Kidney capillary endothelial cell (primary cell): ENCODE measurements at regions not wholly inside any gene's neighbourhood (a gene's known extent, or its start where the extent isn't known, plus 50 kb on each side); places are given as distances from the start of the nearest gene placed in this dataset.
"Not testable (repeated sequence)": the region's sequence is repeated elsewhere in the genome, so short reads cannot be mapped to it uniquely, and the experiment has no call there.

Experiments
- DNase-seq: peaks from one replicate; pipeline ENCODE4 v3.0.0-alpha.2; 2018; ENCODE audit warnings: low spot score

GRCh38 chr21:22164912-22165311 is 1166.7 kb downstream of the NCAM2 start:
- DNase-seq, result no peak

DNA sequence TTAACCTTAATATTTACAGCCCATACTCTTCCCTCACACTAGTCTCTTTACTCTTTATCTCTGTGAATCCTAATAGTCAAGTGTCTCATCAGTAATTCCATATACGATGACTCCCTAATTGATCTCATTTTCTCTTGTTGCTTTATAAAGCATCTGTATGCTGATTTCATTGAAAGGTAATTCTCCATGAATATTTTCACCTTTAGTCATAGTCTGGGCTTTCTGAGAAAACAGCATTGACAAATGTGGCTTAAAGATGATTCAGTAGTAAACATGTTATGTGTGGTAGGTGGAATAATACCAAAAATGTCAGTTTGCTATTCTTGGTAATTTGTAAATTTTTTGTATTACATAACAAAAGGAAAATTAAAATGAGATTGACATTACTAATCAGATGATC is 1176.5 kb downstream of the NCAM2 start:
- DNase-seq, result no peak

DNA sequence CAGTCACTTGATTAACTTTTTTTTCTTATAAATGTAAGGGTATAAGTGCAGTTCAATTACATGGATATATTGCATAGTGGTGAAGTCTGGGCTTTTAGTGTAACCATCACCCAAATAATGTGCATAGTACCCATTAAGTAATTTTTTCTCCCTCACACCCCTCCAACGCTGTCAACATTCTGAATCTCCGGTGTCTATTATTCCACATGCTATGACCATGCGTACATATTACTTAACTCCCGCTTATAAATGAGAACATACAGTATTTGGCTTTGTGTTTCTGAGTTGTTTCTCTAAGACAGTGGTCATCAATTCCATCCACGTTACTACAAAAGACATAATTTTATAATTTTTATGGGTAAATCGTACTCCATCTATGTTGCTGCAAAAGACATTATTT is 1191.1 kb downstream of the NCAM2 start:
- no peak for DNase-seq

GRCh38 chr21:22191581-22191980 is 1193.4 kb downstream of the NCAM2 start:
- DNase-seq, result no peak

- no peak for DNase-seq
Measured at GRCh38 chr21:22192766-22193165, 1194.6 kb downstream of the NCAM2 start.

GRCh38 chr21:22194986-22195385 is 1196.8 kb downstream of the NCAM2 start:
- not testable (repeated sequence) for DNase-seq

- no peak for DNase-seq
Measured at GRCh38 chr21:22200378-22201092, 1202.3 kb downstream of the NCAM2 start.

DNA sequence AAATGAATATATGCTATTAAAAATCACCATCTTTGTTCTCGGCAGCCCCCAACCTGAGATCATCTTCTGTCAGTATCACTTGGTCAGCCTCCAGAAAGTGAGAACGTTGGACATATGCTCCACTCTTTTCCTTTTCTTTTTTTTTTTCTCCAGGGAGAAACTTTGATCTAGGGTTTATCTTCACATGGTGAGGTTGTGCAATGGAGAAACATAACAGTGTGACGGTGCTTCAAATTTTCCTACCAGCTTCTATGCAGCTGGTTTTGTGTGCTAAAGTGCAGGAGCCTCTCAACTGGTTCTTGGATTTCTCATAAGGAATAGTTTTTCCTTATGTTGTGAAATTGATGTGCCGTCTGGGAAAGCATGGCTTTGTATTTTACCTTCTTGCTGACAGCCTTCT is 1202.9 kb downstream of the NCAM2 start:
- DNase-seq, result no peak

GRCh38 chr21:22201669-22202068 is 1203.5 kb downstream of the NCAM2 start:
- no peak for DNase-seq

- DNase-seq, result no peak
Measured at GRCh38 chr21:22209304-22209700, 1211.1 kb downstream of the NCAM2 start.

- DNase-seq, result no peak
Measured at GRCh38 chr21:22211943-22212342, 1213.7 kb downstream of the NCAM2 start.

DNA sequence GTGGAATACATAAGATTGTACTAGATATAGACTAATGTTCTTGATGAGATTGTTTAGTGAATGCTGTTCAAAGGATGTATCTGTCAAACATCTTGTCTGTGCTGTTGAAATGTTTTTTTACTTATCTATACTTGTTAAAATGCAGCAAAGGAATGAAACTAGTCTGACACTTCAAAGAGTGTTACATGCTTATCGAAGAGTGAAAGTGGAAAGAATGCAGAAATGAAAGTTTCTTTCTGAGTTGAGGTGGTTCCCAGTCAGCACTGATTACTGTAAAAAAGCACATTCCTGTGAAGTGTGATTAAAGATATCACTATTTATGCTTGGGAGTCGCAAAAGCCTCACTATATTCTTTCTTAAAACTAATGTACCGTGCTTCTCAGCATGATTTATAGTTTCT is 1225.2 kb downstream of the NCAM2 start:
- DNase-seq, result no peak

DNA sequence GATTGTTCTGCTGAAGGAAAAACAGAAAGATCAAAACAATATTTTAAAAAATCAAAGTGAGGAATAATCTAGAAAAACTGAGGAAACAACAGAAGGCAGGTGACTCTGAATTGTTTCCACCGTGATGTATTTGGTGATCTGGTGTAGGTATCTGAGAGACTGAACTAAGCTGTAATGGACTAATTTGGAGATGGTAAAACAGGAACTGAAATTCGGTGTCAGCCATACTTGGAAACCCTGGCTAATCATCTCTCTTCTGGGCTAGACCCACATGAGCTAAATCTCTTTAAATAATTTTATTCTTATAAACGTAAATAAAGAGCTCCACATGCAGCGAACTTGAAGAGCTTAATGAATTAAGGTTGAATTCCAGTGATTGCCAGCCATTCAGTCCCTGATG is 1226.1 kb downstream of the NCAM2 start:
- DNase-seq, result no peak

- no peak for DNase-seq
Measured at GRCh38 chr21:22225299-22225698, 1227.1 kb downstream of the NCAM2 start.

DNA sequence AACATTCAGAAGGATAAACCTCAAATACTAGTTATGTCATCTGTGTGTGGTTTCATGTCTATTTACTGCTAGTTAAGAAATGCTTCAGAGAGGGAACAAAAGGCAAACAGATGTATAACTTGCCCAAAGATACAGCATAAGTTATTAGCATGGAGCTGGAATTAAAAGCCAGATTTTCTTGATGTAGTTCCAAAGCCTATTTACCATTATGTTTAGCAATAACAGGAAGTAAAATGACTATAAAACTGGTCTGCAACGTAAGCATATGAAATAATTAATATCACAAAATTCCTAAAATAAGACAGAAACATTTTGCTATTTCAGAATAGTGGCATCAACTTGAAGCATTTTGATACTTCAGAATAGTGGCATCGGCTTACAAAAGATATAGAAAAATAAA is 1232.8 kb downstream of the NCAM2 start:
- no peak for DNase-seq

- no peak for DNase-seq
Measured at GRCh38 chr21:22235866-22236590, 1237.8 kb downstream of the NCAM2 start.

- no peak for DNase-seq
Measured at GRCh38 chr21:22244516-22244915, 1246.3 kb downstream of the NCAM2 start.

DNA sequence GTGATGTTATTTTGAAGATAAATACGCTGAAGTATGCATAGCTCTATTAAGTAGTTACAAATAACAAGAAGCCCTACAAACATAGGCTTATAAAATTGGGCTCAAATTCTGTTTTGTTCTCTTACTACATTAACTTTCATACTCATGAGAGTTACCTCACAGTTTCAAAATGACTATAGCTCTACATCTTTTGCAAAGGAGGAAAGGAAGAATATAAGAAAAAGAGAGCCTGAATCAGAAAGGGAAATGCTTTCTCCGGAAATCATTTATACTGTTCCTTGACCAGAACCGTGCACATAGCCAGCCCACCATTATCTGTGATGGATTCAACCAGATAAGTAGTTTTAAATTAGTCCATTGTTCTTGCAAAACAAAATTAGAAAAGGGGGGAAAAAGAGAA is 1252.1 kb downstream of the NCAM2 start:
- no peak for DNase-seq

DNA sequence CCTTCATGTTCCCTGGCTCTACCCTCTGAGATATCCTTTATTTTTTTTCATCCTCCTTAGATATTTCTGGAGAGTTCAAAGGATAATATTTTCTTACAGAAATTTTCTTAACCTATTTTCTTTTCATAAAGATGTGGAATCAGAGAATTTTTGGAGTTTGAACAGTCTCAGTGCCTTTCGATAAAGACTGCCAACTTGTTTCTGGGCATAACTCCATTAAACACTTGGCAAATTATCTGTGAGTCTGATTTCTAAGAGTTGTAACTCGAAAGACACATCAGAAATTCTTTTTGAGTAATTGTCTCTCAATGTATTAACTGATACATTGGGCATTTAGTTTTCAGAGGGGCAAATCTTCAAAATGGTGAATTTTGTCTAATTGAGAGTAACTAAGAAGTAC is 1255.6 kb downstream of the NCAM2 start:
- DNase-seq, result no peak

- no peak for DNase-seq
Measured at GRCh38 chr21:22258821-22259220, 1260.6 kb downstream of the NCAM2 start.

DNA sequence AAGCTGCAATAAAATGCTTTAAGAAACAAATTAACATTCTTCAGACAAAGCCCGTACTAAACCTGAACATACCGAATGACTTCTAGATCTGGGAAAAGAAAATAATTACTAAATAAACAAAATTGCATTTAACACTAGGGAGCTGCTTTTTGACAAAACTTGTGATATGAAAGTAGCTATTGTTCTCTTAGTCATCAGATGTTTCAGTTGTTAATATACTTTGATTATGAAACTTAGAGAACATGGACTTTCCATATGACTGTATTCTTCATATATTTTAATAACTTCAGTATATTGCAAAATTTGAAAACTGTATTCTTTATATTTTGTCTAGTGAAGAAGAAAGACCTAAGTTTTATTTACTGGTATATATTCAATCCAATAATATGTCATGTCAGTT is 1262.1 kb downstream of the NCAM2 start:
- DNase-seq, result no peak

DNA sequence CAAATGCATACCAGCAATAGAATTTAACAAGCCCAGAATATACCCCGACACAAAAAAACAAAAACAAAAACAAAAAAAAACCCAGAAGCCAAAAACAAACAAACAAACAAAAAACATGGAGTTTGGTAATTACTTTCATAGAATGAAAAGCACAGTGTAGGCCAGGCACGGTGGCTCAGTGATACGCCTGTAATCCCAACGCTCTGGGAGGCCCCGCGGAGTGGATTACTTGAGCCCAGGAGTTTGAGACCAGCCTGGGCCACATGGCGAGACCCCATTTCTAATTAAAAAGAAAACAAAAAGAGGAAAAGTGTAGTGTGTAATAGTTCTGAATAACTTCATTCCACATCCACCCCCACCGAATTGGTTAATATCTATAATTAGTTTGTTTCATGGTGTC is 1265.7 kb downstream of the NCAM2 start:
- no peak for DNase-seq

DNA sequence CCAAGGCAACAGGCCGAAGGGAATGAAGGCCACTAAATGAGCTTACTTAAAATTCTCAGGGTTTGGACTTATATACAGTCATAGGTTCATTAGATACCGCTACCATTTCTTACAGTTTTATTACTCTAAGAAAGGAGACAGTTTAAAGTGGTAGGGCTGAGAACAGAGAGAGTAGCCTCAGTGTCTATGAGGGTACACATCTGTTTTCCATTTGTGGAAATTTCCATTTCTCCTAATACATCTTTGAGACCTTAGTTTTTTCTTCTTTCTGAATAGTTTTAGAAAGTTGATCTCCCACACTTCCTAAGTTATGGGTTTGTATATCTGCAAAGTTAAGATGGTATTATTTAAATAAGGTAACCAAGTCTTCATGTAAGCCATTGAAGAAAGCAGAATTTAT is 1279.1 kb downstream of the NCAM2 start:
- no peak for DNase-seq

DNA sequence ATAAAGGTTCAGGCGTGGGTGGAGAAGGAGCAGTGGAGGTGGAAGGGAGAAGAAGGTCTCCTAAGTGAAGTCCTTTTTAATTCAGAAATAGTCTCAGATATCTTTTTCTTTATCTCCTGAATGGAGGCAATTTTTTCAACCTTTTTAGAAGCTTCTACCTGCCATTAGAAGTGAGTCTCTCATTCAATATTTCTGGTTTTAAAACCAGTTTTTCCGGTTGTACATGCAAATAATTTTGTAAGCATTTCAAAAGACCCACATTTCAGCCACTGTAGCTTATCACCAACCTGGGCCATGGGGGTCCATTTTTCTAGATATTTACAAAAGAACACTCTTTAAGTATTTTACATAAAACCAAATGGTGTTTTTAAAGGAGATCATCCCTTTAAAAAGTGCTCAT is 1280.2 kb downstream of the NCAM2 start:
- DNase-seq, result no peak
